ENCODE measurements at regions not wholly inside any gene's neighbourhood (a gene's known extent, or its start where the extent isn't known, plus 50 kb on each side); places are given as distances from the start of the nearest gene placed in this dataset.

DNA sequence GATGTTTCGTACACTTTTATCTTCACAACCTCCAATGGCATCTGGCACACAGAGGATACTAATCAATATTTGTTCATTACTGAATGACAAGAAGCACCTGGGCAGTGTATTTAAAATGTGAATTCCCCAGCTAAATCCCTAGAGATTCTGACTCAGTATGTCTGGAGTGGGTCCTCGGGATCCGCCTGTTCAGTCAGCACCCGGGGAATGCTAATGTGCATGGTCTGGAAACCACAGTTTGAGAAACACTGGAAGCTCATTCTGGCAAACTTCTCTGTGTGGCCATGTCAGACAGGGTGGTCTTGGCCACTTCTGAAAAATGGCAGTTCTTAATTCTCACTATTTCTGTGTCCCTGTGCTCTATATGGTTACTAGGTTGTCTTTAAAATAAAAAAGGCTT, 138.8 kb upstream of the VCX start:
- TF ChIP-seq, protein P1, sequence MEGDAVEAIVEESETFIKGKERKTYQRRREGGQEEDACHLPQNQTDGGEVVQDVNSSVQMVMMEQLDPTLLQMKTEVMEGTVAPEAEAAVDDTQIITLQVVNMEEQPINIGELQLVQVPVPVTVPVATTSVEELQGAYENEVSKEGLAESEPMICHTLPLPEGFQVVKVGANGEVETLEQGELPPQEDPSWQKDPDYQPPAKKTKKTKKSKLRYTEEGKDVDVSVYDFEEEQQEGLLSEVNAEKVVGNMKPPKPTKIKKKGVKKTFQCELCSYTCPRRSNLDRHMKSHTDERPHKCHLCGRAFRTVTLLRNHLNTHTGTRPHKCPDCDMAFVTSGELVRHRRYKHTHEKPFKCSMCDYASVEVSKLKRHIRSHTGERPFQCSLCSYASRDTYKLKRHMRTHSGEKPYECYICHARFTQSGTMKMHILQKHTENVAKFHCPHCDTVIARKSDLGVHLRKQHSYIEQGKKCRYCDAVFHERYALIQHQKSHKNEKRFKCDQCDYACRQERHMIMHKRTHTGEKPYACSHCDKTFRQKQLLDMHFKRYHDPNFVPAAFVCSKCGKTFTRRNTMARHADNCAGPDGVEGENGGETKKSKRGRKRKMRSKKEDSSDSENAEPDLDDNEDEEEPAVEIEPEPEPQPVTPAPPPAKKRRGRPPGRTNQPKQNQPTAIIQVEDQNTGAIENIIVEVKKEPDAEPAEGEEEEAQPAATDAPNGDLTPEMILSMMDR (IDR thresholded peaks at IDR 0.05): no peak
- no peak for TF ChIP-seq POLR2AphosphoS5 (IDR thresholded peaks at IDR 0.05)
- TF ChIP-seq POLR2A (IDR thresholded peaks at IDR 0.05): no peak
